ENCODE measurements at regions not wholly inside any gene's neighbourhood (a gene's known extent, or its start where the extent isn't known, plus 50 kb on each side); places are given as distances from the start of the nearest gene placed in this dataset.
"Not testable (repeated sequence)": the region's sequence is repeated elsewhere in the genome, so short reads cannot be mapped to it uniquely, and the experiment has no call there.

GRCh38 chr4:181830404-181831035, 412.7 kb upstream of the TENM3 start:
- H3K4me3 ChIP-seq (ENCODE audit: low read length), result no peak overlapping the region
- TF ChIP-seq, protein P1, sequence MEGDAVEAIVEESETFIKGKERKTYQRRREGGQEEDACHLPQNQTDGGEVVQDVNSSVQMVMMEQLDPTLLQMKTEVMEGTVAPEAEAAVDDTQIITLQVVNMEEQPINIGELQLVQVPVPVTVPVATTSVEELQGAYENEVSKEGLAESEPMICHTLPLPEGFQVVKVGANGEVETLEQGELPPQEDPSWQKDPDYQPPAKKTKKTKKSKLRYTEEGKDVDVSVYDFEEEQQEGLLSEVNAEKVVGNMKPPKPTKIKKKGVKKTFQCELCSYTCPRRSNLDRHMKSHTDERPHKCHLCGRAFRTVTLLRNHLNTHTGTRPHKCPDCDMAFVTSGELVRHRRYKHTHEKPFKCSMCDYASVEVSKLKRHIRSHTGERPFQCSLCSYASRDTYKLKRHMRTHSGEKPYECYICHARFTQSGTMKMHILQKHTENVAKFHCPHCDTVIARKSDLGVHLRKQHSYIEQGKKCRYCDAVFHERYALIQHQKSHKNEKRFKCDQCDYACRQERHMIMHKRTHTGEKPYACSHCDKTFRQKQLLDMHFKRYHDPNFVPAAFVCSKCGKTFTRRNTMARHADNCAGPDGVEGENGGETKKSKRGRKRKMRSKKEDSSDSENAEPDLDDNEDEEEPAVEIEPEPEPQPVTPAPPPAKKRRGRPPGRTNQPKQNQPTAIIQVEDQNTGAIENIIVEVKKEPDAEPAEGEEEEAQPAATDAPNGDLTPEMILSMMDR (conservative IDR thresholded peaks at IDR 0.05; ENCODE audit: low read length), result no peak
- DNase-seq (ENCODE audit: low read depth), result no peak

DNA sequence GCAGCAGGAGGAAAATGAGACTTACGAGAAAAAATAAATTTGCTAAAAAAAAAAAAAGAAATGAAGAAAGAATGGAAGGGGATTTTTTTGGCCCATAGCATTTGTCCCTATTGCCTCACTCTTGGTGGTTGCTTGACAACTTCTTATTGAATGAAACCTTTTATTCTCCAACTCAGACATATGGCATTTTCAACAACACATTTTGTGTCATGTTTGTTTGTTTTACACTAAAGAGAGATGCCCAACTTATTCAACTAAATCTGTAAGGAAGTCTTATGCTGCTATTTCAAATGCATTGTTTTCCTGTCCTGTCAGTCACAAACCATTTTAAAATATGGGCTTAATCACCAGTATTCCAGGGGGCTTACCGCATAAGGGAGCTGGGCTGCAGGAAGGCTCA, 409.1 kb upstream of the TENM3 start:
- no peak overlapping the region for H3K4me3 ChIP-seq (ENCODE audit: low read length)
- DNase-seq (ENCODE audit: low read depth), result no peak
- TF ChIP-seq, protein P1 (conservative IDR thresholded peaks at IDR 0.05; ENCODE audit: low read length), result no peak

DNA sequence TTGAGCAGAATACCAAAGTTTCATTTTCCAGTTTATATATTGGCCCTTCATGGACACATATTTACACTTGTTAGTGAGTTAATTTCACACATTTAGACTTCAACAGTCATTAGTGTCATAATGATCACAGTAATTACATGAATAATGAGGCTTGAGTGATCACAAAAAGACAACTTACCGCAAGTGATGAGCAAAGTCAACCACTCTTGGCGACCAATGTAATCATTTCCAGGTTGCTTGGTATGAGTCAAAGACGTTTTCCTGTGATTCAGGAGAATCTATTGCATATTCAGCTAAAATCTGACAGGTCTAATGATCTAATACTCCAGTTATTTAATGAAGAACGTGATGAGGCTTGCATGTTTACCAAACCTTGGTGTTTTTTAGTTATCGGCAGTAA, 407.9 kb upstream of the TENM3 start:
- TF ChIP-seq, protein P1 (conservative IDR thresholded peaks at IDR 0.05; ENCODE audit: low read length), result no peak
- H3K4me3 ChIP-seq (ENCODE audit: low read length), result no peak overlapping the region
- DNase-seq (ENCODE audit: low read depth), result peak; percentile 31

- TF ChIP-seq, protein P1 (conservative IDR thresholded peaks at IDR 0.05; ENCODE audit: low read length), result no peak
- H3K4me3 ChIP-seq (ENCODE audit: low read length), result no peak overlapping the region
- DNase-seq (ENCODE audit: low read depth), result no peak
These were observed 404.9 kb upstream of the TENM3 start for GRCh38 chr4:181838253-181838652.

GRCh38 chr4:181843797-181844196, 399.4 kb upstream of the TENM3 start:
- H3K4me3 ChIP-seq (ENCODE audit: low read length); DNase-seq (ENCODE audit: low read depth): not testable (repeated sequence)

DNA sequence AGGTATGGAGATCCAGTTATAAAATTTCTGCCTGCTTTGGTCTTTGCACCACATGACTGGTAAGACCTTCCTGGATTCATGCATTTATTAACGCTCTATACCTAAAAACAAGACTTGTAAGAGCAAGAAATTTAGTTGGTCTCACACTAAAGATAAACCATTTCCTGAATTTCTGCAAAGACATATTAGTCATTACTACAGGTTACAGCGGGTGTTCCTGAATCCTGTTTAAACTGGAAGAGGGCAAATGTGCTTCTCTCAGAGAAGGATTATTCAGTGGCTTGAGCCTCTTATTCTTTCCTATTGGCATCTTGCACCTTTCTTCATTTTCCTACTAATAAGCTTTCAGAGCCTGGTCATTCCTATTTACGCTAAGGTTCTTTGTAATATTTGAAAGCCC, 397.6 kb upstream of the TENM3 start:
- TF ChIP-seq, protein P1 (conservative IDR thresholded peaks at IDR 0.05; ENCODE audit: low read length), result no peak
- H3K4me3 ChIP-seq (ENCODE audit: low read length), result no peak overlapping the region
- DNase-seq (ENCODE audit: low read depth), result no peak

DNA sequence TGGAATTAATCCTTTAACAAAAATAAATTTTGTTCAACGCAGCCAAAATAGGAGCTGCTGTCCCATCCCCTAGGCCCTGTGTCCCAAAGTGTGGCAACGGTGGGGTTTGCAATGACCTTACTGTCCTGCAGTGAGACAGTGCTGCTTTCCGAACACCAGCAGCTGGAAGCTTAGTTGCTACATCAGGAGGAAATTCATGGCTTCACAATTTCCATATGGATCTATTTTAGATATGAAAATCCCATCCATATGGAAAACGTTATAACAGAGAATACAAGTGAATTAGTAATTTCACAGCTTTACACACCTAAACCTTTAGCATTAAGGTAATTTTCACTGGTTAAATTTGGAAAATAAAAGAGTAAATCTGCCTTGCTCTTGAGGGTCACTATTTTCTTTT, 396.3 kb upstream of the TENM3 start:
- TF ChIP-seq, protein P1 (conservative IDR thresholded peaks at IDR 0.05; ENCODE audit: low read length), result no peak
- no peak for DNase-seq (ENCODE audit: low read depth)
- H3K4me3 ChIP-seq (ENCODE audit: low read length), result no peak overlapping the region

DNA sequence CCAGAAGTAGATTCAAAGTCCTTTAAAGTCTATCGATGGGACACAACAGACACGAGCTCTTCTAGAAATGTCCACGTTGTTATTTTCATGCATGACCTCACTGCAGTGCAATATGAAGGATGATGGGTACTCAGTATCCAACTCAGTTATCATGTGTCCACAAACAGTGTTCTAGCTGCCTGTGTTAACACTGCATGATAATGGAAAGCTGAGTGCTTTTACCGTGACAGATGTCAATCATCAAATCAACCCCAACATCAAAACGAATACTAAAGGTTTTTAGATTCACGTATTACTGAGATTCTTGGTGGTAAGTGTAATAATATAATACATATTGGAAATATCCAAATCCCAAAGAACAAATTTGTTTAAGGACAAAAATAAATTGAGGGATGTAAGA, 394.8 kb upstream of the TENM3 start:
- no peak for DNase-seq (ENCODE audit: low read depth)
- TF ChIP-seq, protein P1 (conservative IDR thresholded peaks at IDR 0.05; ENCODE audit: low read length), result no peak
- H3K4me3 ChIP-seq (ENCODE audit: low read length), result no peak overlapping the region
